ENCODE measurements at regions not wholly inside any gene's neighbourhood (a gene's known extent, or its start where the extent isn't known, plus 50 kb on each side); places are given as distances from the start of the nearest gene placed in this dataset.

DNA sequence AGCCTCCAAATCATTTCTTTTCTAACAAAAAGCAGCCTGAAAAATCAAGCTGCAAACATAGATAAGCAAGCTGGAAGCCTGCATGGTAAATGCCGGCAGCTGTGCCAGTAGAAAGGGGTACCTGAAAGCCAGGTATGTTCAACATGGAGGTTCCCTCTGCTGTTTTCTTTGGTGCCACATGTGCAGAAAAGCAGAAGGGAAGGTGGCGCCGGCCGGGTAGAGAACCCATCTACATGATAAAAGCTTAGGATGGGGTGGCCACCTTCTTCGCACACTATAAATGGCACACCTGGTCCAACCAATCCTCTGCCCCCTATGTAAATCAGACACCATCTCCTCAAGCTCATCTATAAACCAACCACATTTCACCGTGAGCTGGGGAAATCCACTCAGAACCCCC, 268.9 kb upstream of the IRX2 start:
- TF ChIP-seq CTCF (IDR thresholded peaks at IDR 0.05; ENCODE audit: borderline replicate concordance, extremely low read depth, low read length, poor library complexity, severe bottlenecking) = no peak
- no peak for TF ChIP-seq EZH2 (IDR thresholded peaks at IDR 0.05; ENCODE audit: borderline replicate concordance, low read depth, low read length, severe bottlenecking)

Measured in DND-41 (cell line).